ENCODE measurements at regions not wholly inside any gene's neighbourhood (a gene's known extent, or its start where the extent isn't known, plus 50 kb on each side); places are given as distances from the start of the nearest gene placed in this dataset.

DNA sequence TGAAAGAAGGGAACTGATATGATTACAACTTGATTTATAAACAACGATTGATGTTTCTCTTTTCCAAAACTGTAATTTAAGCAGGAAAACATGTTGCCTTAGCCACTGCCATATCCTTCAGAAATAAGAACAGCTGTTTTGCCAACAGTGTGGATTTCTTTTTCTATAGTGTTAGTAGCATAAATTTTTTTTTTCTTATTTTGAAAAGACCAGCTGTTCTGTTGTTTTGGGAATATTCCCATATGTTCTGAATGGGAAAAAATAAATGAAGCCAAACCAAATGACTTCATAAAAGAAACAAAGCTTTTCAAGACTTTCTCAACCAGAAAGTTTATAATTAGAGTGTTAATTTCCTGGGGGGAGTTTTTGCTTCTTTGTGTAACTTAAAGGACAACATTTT lies 83.9 kb upstream of the ARHGAP24 start:
- Histone ChIP-seq H3K79me2 (ENCODE audit: control insufficient read depth, insufficient read depth, low read length) (no peaks in the 10 kb centered on the region), H3K9ac (replicated peaks; ENCODE audit: extremely low read depth, insufficient read depth, low read length) (no peak overlapping the region), H3K27ac (ENCODE audit: insufficient read depth, low read depth, low read length) (no peak overlapping the region), H3K9me3 (replicated peaks; ENCODE audit: control insufficient read depth, insufficient read depth, low read length) (no peaks in the 10 kb centered on the region), H3K4me2 (ENCODE audit: insufficient read depth, low read length) (no peak overlapping the region), H2AFZ (ENCODE audit: low read depth, low read length) (no peak overlapping the region), H4K20me1 (replicated peaks; ENCODE audit: control insufficient read depth, extremely low read depth, insufficient read depth, low read length) (no peaks in the 10 kb centered on the region), H3K4me3 (replicated peaks in 1 of 3; ENCODE audit: insufficient read depth in 1 of 3, low read depth in 1 of 3, low read length in 3 of 3) (no peak overlapping the region), H3K9me1 (replicated peaks; ENCODE audit: control insufficient read depth, extremely low read depth, insufficient read depth, low read length) (no peaks in the 10 kb centered on the region), H3K27me3 (ENCODE audit: control insufficient read depth in 2 of 2, insufficient read depth in 2 of 2, low read length in 2 of 2) (no peaks in the 10 kb centered on the region), H3K4me1 (ENCODE audit: control insufficient read depth, extremely low read depth, insufficient read depth, low read length) (no peaks in the 10 kb centered on the region), H3K36me3 (ENCODE audit: control insufficient read depth in 2 of 2, extremely low read depth in 1 of 2, insufficient read depth in 2 of 2, low read length in 2 of 2) (no peaks in the 10 kb centered on the region)
- dilution Hi-C loops (cut with MboI; ENCODE audit: extremely low pct_ligation_motif_present, low sequenced_read_pairs), result no loop called here
- BruUV-seq (replicated peaks), result no TSS peak
- ChIA-PET CTCF (interaction anchor here (1.2 to 1.5 kb wide), 2 partner anchors 9 to 12 kb away, joined by 3 to 4 read pairs; no protein-coding TSS in a partner anchor), POLR2A (no interaction called here)
- intact Hi-C loops (cut with micrococcal nuclease), result no loop called here
- no peak for TF ChIP-seq MYC (IDR thresholded peaks at IDR 0.05; ENCODE audit: low read depth, low read length)
- TF ChIP-seq EZH2 (IDR thresholded peaks at IDR 0.05; ENCODE audit: borderline replicate concordance, low read depth, low read length, severe bottlenecking), result no peak
- TF ChIP-seq, protein P1, sequence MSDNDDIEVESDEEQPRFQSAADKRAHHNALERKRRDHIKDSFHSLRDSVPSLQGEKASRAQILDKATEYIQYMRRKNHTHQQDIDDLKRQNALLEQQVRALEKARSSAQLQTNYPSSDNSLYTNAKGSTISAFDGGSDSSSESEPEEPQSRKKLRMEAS (IDR thresholded peaks at IDR 0.05; ENCODE audit: insufficient read depth, insufficient read length), result no peak
- TF ChIP-seq POLR2AphosphoS5 (IDR thresholded peaks at IDR 0.05; ENCODE audit: insufficient read depth, low read depth, low read length), result no peak
- TF ChIP-seq GATA2 (IDR thresholded peaks at IDR 0.05; ENCODE audit: insufficient read depth, insufficient read length, low read depth, low read length), result no peak
- TF ChIP-seq POLR2A (IDR thresholded peaks at IDR 0.05; ENCODE audit: low read depth, low read length), result no peak
- TF ChIP-seq JUN (IDR thresholded peaks at IDR 0.05; ENCODE audit: borderline replicate concordance, insufficient read depth, insufficient read length, low read depth), result no peak
- TF ChIP-seq FOS (IDR thresholded peaks at IDR 0.05; ENCODE audit: borderline replicate concordance, insufficient read depth, low read length), result no peak
- FAIRE-seq, result no peak
- peak; percentile 2 for DNase-seq (ENCODE audit: low read depth, low spot score)
